ENCODE measurements at regions not wholly inside any gene's neighbourhood (a gene's known extent, or its start where the extent isn't known, plus 50 kb on each side); places are given as distances from the start of the nearest gene placed in this dataset.

DNA sequence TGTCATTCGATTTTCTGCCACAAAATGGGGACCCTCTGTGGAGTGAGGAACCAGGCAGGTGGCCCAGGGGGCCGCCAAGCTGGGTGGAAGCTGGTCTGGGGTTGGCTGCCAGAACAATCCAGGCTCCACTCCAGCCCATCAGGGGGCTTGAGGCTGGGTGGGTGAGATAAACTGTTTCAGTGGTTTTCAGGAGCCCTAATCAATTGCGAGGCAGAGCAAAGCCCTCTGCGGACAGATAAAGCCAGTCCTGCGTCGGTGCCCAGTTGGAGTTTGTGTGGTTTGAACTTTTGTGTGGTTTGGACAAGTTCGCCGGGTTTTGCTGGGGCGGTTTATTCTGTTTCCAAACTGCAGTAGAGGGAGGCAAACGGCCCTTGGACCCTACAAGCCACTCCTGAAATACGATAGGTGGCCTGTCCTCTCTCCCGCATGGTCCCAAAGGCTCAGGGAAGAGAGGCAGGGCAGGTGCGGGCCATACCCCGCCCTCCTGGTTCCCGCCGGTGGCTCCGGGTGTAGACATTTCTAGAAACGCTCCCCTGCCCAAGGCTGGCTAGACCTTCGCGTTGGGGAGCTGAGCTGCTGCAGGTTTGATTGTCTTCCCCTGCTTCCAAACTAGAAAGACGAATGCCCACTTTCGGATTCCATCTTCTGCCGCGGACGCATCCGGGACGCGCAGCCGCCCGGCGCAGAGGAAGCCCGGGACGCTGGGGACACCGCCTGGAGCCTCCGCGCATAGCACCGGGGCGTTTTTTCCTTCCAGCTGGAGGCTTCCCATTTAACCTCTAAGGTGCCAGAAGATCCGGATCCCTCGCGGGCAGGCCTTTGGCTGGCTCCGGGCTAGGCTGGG, 169.0 kb upstream of the BCOR start (continued):
- TF ChIP-seq, protein P1, sequence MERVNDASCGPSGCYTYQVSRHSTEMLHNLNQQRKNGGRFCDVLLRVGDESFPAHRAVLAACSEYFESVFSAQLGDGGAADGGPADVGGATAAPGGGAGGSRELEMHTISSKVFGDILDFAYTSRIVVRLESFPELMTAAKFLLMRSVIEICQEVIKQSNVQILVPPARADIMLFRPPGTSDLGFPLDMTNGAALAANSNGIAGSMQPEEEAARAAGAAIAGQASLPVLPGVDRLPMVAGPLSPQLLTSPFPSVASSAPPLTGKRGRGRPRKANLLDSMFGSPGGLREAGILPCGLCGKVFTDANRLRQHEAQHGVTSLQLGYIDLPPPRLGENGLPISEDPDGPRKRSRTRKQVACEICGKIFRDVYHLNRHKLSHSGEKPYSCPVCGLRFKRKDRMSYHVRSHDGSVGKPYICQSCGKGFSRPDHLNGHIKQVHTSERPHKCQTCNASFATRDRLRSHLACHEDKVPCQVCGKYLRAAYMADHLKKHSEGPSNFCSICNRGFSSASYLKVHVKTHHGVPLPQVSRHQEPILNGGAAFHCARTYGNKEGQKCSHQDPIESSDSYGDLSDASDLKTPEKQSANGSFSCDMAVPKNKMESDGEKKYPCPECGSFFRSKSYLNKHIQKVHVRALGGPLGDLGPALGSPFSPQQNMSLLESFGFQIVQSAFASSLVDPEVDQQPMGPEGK (CRISPR knock-in tag; IDR thresholded peaks at IDR 0.05) = 0 out of 2 replicates have a peak, but pooled peaks have one; percentile 9
- TF ChIP-seq ZNF652 (CRISPR knock-in tag; IDR thresholded peaks at IDR 0.05; ENCODE audit: borderline replicate concordance, low read depth) = peak; percentile 96
- no peak for TF ChIP-seq BRCA1 (CRISPR knock-in tag; IDR thresholded peaks at IDR 0.05)
- no peak for TF ChIP-seq ZNF615 (CRISPR knock-in tag; IDR thresholded peaks at IDR 0.05; ENCODE audit: borderline replicate concordance)
- TF ChIP-seq, protein P2, sequence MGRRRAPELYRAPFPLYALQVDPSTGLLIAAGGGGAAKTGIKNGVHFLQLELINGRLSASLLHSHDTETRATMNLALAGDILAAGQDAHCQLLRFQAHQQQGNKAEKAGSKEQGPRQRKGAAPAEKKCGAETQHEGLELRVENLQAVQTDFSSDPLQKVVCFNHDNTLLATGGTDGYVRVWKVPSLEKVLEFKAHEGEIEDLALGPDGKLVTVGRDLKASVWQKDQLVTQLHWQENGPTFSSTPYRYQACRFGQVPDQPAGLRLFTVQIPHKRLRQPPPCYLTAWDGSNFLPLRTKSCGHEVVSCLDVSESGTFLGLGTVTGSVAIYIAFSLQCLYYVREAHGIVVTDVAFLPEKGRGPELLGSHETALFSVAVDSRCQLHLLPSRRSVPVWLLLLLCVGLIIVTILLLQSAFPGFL (CRISPR knock-in tag; IDR thresholded peaks at IDR 0.05) = no peak
- no peak for TF ChIP-seq ZNF24 (IDR thresholded peaks at IDR 0.05)
- no peak for TF ChIP-seq ZNF331 (CRISPR knock-in tag; IDR thresholded peaks at IDR 0.05)
- TF ChIP-seq, protein P3, sequence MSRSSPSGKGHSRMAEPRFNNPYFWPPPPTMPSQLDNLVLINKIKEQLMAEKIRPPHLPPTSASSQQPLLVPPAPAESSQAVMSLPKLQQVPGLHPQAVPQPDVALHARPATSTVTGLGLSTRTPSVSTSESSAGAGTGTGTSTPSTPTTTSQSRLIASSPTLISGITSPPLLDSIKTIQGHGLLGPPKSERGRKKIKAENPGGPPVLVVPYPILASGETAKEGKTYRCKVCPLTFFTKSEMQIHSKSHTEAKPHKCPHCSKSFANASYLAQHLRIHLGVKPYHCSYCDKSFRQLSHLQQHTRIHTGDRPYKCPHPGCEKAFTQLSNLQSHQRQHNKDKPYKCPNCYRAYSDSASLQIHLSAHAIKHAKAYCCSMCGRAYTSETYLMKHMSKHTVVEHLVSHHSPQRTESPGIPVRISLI (CRISPR knock-in tag; IDR thresholded peaks at IDR 0.05; ENCODE audit: borderline replicate concordance) = no peak
- no peak for TF ChIP-seq YEATS2 (CRISPR knock-in tag; IDR thresholded peaks at IDR 0.05; ENCODE audit: borderline replicate concordance)
- TF ChIP-seq ZNF326 (CRISPR knock-in tag; IDR thresholded peaks at IDR 0.05; ENCODE audit: borderline replicate concordance) = no peak
- TF ChIP-seq, protein P4, sequence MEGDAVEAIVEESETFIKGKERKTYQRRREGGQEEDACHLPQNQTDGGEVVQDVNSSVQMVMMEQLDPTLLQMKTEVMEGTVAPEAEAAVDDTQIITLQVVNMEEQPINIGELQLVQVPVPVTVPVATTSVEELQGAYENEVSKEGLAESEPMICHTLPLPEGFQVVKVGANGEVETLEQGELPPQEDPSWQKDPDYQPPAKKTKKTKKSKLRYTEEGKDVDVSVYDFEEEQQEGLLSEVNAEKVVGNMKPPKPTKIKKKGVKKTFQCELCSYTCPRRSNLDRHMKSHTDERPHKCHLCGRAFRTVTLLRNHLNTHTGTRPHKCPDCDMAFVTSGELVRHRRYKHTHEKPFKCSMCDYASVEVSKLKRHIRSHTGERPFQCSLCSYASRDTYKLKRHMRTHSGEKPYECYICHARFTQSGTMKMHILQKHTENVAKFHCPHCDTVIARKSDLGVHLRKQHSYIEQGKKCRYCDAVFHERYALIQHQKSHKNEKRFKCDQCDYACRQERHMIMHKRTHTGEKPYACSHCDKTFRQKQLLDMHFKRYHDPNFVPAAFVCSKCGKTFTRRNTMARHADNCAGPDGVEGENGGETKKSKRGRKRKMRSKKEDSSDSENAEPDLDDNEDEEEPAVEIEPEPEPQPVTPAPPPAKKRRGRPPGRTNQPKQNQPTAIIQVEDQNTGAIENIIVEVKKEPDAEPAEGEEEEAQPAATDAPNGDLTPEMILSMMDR (CRISPR knock-in tag; IDR thresholded peaks at IDR 0.05) = peak; percentile 83
- TF ChIP-seq PHF8 (CRISPR knock-in tag; IDR thresholded peaks at IDR 0.05) = peak; percentile 44; the same call in 1 of the 2 replicates
- no peak for TF ChIP-seq ZNF264 (CRISPR knock-in tag; IDR thresholded peaks at IDR 0.05)
- TF ChIP-seq SALL1 (CRISPR knock-in tag; IDR thresholded peaks at IDR 0.05) = peak; percentile 27; the same call in 1 of the 2 replicates
- no peak for TF ChIP-seq HMG20B (CRISPR knock-in tag; conservative IDR thresholded peaks at IDR 0.05)
- TF ChIP-seq KDM2A (CRISPR knock-in tag; IDR thresholded peaks at IDR 0.05; ENCODE audit: borderline replicate concordance, low read depth) = peak; percentile 59; the same call in 1 of the 2 replicates
- TF ChIP-seq, protein P5, sequence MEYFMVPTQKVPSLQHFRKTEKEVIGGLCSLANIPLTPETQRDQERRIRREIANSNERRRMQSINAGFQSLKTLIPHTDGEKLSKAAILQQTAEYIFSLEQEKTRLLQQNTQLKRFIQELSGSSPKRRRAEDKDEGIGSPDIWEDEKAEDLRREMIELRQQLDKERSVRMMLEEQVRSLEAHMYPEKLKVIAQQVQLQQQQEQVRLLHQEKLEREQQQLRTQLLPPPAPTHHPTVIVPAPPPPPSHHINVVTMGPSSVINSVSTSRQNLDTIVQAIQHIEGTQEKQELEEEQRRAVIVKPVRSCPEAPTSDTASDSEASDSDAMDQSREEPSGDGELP (IDR thresholded peaks at IDR 0.05; ENCODE audit: borderline replicate concordance, low read depth) = peak; percentile 86
- no peak for TF ChIP-seq ELF1 (CRISPR knock-in tag; IDR thresholded peaks at IDR 0.05)
- TF ChIP-seq MXI1 (IDR thresholded peaks at IDR 0.05; ENCODE audit: borderline replicate concordance, low read depth, low read length) = no peak
- TF ChIP-seq PAWR (CRISPR knock-in tag; IDR thresholded peaks at IDR 0.05; ENCODE audit: borderline replicate concordance) = no peak
- TF ChIP-seq, protein P6, sequence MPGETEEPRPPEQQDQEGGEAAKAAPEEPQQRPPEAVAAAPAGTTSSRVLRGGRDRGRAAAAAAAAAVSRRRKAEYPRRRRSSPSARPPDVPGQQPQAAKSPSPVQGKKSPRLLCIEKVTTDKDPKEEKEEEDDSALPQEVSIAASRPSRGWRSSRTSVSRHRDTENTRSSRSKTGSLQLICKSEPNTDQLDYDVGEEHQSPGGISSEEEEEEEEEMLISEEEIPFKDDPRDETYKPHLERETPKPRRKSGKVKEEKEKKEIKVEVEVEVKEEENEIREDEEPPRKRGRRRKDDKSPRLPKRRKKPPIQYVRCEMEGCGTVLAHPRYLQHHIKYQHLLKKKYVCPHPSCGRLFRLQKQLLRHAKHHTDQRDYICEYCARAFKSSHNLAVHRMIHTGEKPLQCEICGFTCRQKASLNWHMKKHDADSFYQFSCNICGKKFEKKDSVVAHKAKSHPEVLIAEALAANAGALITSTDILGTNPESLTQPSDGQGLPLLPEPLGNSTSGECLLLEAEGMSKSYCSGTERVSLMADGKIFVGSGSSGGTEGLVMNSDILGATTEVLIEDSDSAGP (CRISPR knock-in tag; IDR thresholded peaks at IDR 0.05; ENCODE audit: borderline replicate concordance) = peak; percentile 36; the same call in 1 of the 2 replicates

Data from HepG2 (cell line).